Lower leg skin (tissue), 3 donors: ENCODE measurements at regions not wholly inside any gene's neighbourhood (a gene's known extent, or its start where the extent isn't known, plus 50 kb on each side); places are given as distances from the start of the nearest gene placed in this dataset.

Experiments used
- CTCF ChIP-seq, 3 donors: fragments of 450-650 bp; IDR thresholded peaks; one replicate each; pipeline ENCODE4 v1.5.1; 2016; ENCODE audit warnings: antibody characterized with exemption in 3 of 3, mild to moderate bottlenecking in 3 of 3, moderate library complexity in 2 of 3
- POLR2A ChIP-seq, 2 donors: fragments of 450-650 bp; IDR thresholded peaks; one replicate each; pipeline ENCODE4 v1.6.1; 2016 to 2017; ENCODE audit warnings: antibody characterized with exemption in 2 of 2, mild to moderate bottlenecking in 1 of 2, moderate library complexity in 1 of 2

DNA sequence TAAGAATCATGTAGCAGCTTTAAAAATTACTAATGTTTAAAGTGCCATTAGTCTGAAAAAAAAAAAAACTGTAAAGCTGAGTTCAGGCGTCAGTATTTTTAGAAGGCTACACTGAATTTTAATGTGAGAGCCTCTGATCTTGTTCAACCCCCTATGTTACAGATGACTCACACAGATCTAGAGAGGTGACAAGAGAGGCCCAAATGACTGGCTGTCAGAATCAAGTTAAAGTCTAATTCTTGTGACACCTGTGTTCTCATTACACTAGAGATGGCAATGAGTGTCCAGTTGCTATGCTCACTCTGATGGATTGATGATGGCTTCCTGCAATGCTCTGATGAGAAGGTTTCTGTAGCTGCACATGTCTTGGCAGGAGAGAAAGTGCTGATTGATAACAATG is 203.5 kb upstream of the OBI1 start:
- no peak for TF ChIP-seq POLR2A (IDR thresholded peaks at IDR 0.05)
- TF ChIP-seq CTCF (IDR thresholded peaks at IDR 0.05) = no peak
